ENCODE measurements at regions not wholly inside any gene's neighbourhood (a gene's known extent, or its start where the extent isn't known, plus 50 kb on each side); places are given as distances from the start of the nearest gene placed in this dataset.

DNA sequence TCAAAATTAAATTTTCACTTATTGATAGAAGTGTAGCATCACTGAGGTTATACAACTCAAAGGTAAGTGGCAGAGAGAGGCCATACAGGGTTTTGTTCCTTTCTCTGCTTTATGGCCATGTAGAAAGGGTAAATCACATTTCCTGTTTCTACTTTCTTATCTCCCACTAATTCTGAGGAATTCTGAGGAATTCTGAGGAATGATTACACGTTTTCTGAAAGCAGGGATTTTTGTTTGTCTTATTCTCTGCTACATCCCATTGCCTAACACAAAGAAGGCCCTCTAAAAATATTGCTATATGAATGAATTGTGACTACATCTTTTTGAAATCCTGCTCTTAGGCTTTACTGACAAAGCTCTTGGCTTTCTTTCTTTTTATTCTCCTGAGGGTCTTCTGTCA lies 516.9 kb upstream of the ZNF608 start:
- Mint-ChIP-seq H3K4me1 (ENCODE audit: low read depth) (peaks cover 8% of the 10 kb centered on the region; the same call in 1 of the 2 replicates), H3K4me3 (no peak overlapping the region)

DNA sequence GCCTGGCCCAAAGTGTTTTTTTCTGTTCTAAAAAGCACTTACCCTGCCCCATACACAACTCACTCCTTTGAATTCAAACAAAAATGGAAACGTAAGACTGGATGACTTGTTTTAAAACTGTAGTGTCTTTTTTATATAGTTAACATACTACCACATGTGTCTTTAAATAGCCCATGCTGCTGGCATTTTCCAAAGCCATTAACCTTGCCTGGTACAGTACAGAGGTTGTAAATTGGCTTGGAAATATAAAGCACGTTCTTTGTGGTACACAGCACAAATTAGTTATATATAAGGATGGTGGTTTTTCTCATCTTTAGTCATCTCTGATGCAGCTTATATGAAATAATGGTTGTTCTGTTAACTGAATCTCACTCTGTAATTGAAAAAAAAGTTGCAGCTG lies 519.7 kb upstream of the ZNF608 start:
- peaks cover 3% of the 10 kb centered on the region; the same call in 1 of the 2 replicates for H3K27me3 Mint-ChIP-seq (ENCODE audit: insufficient read depth)

More for the DNA sequence above, 516.9 kb upstream of the ZNF608 start:
- TF ChIP-seq, protein P1, sequence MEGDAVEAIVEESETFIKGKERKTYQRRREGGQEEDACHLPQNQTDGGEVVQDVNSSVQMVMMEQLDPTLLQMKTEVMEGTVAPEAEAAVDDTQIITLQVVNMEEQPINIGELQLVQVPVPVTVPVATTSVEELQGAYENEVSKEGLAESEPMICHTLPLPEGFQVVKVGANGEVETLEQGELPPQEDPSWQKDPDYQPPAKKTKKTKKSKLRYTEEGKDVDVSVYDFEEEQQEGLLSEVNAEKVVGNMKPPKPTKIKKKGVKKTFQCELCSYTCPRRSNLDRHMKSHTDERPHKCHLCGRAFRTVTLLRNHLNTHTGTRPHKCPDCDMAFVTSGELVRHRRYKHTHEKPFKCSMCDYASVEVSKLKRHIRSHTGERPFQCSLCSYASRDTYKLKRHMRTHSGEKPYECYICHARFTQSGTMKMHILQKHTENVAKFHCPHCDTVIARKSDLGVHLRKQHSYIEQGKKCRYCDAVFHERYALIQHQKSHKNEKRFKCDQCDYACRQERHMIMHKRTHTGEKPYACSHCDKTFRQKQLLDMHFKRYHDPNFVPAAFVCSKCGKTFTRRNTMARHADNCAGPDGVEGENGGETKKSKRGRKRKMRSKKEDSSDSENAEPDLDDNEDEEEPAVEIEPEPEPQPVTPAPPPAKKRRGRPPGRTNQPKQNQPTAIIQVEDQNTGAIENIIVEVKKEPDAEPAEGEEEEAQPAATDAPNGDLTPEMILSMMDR (IDR thresholded peaks at IDR 0.05): no peak
- Mint-ChIP-seq H3K27ac (no peak overlapping the region), H3K36me3 (ENCODE audit: low read depth) (no peaks in the 10 kb centered on the region), H3K27me3 (ENCODE audit: insufficient read depth) (no peaks in the 10 kb centered on the region), H3K9me3 (no peaks in the 10 kb centered on the region)
- no peak for DNase-seq

DNA sequence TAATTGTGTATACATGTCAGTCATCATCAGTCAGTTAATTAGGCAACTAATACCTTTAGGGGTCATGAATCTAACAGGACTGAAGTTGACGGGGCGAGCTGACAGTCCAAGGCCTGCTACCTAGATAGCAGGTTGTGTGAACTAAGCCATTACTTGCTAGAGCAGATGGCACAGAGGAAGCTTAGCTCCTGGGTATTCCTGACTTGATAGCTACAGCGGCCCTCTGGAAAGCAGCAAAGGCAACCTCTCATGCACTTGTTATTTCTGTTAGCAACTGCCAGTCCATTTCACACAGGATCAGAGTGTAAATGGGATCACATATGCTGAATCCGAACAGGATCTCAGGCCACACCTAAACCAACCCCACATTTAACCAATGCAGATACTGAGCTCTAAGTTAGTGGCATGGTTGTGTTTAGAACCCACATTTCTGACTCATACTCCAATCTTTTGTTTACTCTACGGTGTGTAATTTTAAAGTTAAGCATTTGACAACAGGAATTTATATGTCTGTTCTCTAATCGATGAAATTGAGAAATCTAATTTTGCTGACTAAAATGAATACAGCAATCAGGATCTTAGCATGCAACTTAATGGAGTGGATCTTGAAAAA lies 521.3 kb upstream of the ZNF608 start:
- TF ChIP-seq, protein P1 (IDR thresholded peaks at IDR 0.05): no peak
- peaks cover 8% of the 10 kb centered on the region; the same call in 1 of the 2 replicates for H3K4me1 Mint-ChIP-seq (ENCODE audit: low read depth)
- H3K36me3 Mint-ChIP-seq (ENCODE audit: low read depth): no peaks in the 10 kb centered on the region
- H3K27ac Mint-ChIP-seq: no peak overlapping the region
- no peaks in the 10 kb centered on the region for H3K9me3 Mint-ChIP-seq
- peaks cover 3% of the 10 kb centered on the region for H3K27me3 Mint-ChIP-seq (ENCODE audit: insufficient read depth)
- no peak for DNase-seq
- H3K4me3 Mint-ChIP-seq: no peak overlapping the region

More for the DNA sequence above, 519.7 kb upstream of the ZNF608 start:
- TF ChIP-seq, protein P1 (IDR thresholded peaks at IDR 0.05): no peak
- peaks cover 8% of the 10 kb centered on the region; the same call in 1 of the 2 replicates for H3K4me1 Mint-ChIP-seq (ENCODE audit: low read depth)
- H3K27ac Mint-ChIP-seq: no peak overlapping the region
- DNase-seq: no peak
- H3K36me3 Mint-ChIP-seq (ENCODE audit: low read depth): no peaks in the 10 kb centered on the region
- H3K9me3 Mint-ChIP-seq: no peaks in the 10 kb centered on the region
- H3K4me3 Mint-ChIP-seq: no peak overlapping the region

DNA sequence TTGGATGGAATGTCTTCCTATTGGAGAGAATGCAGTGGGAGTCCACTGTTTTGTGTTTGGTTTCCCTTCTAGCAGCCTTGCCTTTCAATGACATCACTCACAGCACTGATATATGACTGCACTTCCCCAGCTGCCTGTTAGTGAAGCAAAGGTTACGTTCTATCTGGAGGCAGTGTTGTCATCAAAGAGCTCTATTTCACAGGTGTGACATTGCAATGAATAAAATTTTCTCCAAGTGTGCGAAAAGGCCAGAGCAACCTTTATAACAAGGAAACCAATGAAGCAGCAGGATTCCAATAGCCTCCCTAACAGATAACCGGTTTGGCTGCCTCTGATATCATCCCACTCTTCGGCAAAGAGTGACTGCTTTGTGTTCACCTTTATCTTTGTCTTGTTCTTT lies 523.5 kb upstream of the ZNF608 start:
- no peak for DNase-seq
- Mint-ChIP-seq H3K27me3 (ENCODE audit: insufficient read depth) (peaks cover 3% of the 10 kb centered on the region), H3K4me3 (no peak overlapping the region), H3K36me3 (ENCODE audit: low read depth) (no peaks in the 10 kb centered on the region), H3K9me3 (no peaks in the 10 kb centered on the region), H3K27ac (no peak overlapping the region), H3K4me1 (ENCODE audit: low read depth) (peaks cover 14% of the 10 kb centered on the region)
- TF ChIP-seq, protein P1 (IDR thresholded peaks at IDR 0.05): no peak

DNA sequence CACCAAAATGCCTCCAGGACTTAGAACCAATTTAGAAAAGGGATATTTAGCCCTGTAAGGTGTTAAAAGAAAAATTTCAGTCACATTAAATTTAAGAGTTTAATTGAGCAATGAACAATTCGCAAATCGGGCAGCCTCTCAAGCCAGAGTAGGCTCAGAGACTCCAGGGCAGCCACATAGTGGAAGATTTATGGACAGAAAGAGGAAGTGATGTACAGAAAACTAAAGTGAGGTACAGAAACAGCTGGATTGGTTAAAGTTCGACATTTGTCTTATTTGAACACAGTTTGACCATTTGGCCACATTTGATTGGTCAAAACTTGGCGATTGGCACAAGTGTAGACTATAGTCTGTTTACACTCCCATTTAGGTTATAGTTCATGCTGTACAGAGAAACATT lies 525.9 kb upstream of the ZNF608 start:
- peaks cover 38% of the 10 kb centered on the region for H3K4me1 Mint-ChIP-seq (ENCODE audit: low read depth)
- no peak overlapping the region for H3K27ac Mint-ChIP-seq
- H3K27me3 Mint-ChIP-seq (ENCODE audit: insufficient read depth): peaks cover 3% of the 10 kb centered on the region
- no peaks in the 10 kb centered on the region; the same call in 1 of the 2 replicates for H3K9me3 Mint-ChIP-seq
- no peak overlapping the region for H3K4me3 Mint-ChIP-seq
- TF ChIP-seq, protein P1 (IDR thresholded peaks at IDR 0.05): no peak
- DNase-seq: no peak
- 0 out of 2 replicates have a peak, but pooled peaks cover 3% of the 10 kb centered on the region for H3K36me3 Mint-ChIP-seq (ENCODE audit: low read depth)

Measured in HFFc6 (cell line).